Neural progenitor cell (in vitro differentiated cells): ENCODE measurements at regions not wholly inside any gene's neighbourhood (a gene's known extent, or its start where the extent isn't known, plus 50 kb on each side); places are given as distances from the start of the nearest gene placed in this dataset.

Source experiments
- EZH2 ChIP-seq: fragments of 200-600 bp; sonication (generic); IDR thresholded peaks from 2 replicates; pipeline ENCODE4 v1.6.1; 2017; ENCODE audit warnings: antibody characterized with exemption, mild to moderate bottlenecking, moderate library complexity
- EZH2phosphoT487 ChIP-seq: fragments of 200-600 bp; sonication (generic); IDR thresholded peaks from 2 replicates; pipeline ENCODE4 v1.6.1; 2017; ENCODE audit warnings: antibody characterized with exemption
- TF ChIP-seq, protein P1 (sequence below): fragments of 200-600 bp; sonication (generic); IDR thresholded peaks from 2 replicates; pipeline ENCODE4 v1.5.1; 2017; ENCODE audit warnings: antibody characterized with exemption, mild to moderate bottlenecking

- TF ChIP-seq, protein P1, sequence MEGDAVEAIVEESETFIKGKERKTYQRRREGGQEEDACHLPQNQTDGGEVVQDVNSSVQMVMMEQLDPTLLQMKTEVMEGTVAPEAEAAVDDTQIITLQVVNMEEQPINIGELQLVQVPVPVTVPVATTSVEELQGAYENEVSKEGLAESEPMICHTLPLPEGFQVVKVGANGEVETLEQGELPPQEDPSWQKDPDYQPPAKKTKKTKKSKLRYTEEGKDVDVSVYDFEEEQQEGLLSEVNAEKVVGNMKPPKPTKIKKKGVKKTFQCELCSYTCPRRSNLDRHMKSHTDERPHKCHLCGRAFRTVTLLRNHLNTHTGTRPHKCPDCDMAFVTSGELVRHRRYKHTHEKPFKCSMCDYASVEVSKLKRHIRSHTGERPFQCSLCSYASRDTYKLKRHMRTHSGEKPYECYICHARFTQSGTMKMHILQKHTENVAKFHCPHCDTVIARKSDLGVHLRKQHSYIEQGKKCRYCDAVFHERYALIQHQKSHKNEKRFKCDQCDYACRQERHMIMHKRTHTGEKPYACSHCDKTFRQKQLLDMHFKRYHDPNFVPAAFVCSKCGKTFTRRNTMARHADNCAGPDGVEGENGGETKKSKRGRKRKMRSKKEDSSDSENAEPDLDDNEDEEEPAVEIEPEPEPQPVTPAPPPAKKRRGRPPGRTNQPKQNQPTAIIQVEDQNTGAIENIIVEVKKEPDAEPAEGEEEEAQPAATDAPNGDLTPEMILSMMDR, result no peak
- TF ChIP-seq EZH2phosphoT487 (no peak), EZH2 (no peak)
Observed at GRCh38 chr14:65294816-65295215, 117.7 kb upstream of the FUT8 start.
